Erythroblast (primary cell): ENCODE measurements at regions not wholly inside any gene's neighbourhood (a gene's known extent, or its start where the extent isn't known, plus 50 kb on each side); places are given as distances from the start of the nearest gene placed in this dataset.

Source experiments
- GATA1 ChIP-seq: IDR thresholded peaks from 2 replicates; pipeline ENCODE4 v1.6.1; 2011; ENCODE audit warnings: low read depth, mild to moderate bottlenecking, control low read depth, low read length, moderate library complexity
- POLR2A ChIP-seq: IDR thresholded peaks from 2 replicates; pipeline ENCODE4 v1.6.1; 2011; ENCODE audit warnings: mild to moderate bottlenecking, low read length

- TF ChIP-seq POLR2A (no peak), GATA1 (no peak)
Measured at GRCh38 chr7:32347244-32347828, 142.8 kb downstream of the LSM5 start.
